ENCODE measurements at regions not wholly inside any gene's neighbourhood (a gene's known extent, or its start where the extent isn't known, plus 50 kb on each side); places are given as distances from the start of the nearest gene placed in this dataset.

DNA sequence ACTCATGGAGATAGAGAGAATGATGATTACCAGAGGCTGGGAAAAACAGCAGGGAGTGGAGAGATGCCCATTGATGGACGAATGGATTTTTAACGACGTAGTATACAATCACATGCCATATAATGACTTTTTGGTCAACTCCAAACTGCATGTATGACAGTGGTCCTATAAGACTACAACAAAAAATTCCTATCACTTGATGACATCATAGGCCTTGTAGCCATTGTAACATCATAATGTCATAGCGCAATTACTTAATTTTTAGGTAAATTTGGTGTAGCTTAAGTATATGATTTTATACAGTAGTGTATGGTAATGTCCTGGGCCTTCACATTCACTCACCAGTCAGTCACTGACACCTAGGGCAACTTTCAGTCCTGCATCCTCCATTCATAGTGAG is 264.3 kb downstream of the RAP2B start:
- H3K4me3 ChIP-seq (ENCODE audit: low read length), result no peak overlapping the region
- DNase-seq (ENCODE audit: low read depth), result no peak
- TF ChIP-seq, protein P1, sequence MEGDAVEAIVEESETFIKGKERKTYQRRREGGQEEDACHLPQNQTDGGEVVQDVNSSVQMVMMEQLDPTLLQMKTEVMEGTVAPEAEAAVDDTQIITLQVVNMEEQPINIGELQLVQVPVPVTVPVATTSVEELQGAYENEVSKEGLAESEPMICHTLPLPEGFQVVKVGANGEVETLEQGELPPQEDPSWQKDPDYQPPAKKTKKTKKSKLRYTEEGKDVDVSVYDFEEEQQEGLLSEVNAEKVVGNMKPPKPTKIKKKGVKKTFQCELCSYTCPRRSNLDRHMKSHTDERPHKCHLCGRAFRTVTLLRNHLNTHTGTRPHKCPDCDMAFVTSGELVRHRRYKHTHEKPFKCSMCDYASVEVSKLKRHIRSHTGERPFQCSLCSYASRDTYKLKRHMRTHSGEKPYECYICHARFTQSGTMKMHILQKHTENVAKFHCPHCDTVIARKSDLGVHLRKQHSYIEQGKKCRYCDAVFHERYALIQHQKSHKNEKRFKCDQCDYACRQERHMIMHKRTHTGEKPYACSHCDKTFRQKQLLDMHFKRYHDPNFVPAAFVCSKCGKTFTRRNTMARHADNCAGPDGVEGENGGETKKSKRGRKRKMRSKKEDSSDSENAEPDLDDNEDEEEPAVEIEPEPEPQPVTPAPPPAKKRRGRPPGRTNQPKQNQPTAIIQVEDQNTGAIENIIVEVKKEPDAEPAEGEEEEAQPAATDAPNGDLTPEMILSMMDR (conservative IDR thresholded peaks at IDR 0.05; ENCODE audit: low read length), result no peak

DNA sequence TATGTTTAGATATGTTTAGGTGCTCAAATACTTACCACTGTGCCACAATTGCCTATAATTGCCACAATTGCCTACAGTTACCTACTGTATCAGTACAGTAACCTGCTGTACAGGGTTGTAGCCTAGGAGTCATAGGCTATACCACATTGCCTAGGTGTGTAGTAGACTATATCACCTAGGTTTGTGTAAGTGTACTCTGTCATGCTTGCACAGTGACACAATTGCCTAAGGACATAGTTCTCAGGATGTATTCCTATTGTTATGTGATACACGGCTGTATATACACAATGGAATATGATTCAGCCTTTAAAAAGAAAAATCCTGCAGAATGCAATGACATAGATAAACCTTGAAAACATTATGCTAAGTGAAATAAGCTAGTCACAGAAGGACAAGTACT is 264.8 kb downstream of the RAP2B start:
- TF ChIP-seq, protein P1 (conservative IDR thresholded peaks at IDR 0.05; ENCODE audit: low read length), result no peak
- no peak overlapping the region for H3K4me3 ChIP-seq (ENCODE audit: low read length)
- no peak for DNase-seq (ENCODE audit: low read depth)

DNA sequence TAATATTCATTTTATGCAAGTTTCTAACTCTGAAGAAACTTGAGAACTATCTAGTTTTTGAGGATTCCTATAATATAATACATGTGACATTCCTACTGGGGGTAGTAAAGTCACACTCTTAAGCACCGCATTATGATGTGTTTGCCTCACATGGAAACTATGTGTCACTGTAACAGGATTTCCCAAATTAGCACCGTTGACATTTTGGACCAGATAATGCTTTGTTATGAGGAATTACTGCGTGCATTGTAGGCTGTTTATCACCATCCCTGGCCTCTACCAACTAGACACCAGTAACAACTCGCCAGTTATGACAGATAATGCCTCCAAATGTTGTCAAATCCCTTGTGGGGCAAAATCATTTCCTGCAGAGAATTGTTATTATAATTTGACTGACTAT is 267.8 kb downstream of the RAP2B start:
- DNase-seq (ENCODE audit: low read depth), result peak; percentile 31
- H3K4me3 ChIP-seq (ENCODE audit: low read length), result no peak overlapping the region
- TF ChIP-seq, protein P1 (conservative IDR thresholded peaks at IDR 0.05; ENCODE audit: low read length), result no peak

DNA sequence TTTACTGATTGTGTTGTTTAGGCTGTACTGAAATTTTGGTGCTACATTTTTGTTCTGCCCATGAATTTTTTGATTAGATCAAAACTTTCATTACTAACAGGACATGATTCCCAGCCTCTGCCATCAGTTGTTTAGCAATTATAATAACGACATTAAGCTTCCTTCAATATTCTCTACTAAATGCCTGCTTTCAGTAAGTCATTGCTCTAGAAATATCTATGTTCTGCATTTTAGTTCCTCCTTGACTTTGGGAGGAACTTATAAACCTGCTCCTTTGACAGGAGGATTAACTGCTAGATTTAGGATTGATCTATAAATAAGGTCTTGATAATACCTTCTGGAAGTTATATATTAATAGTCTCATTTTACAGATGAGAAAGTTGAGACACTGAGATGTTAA is 269.1 kb downstream of the RAP2B start:
- TF ChIP-seq, protein P1 (conservative IDR thresholded peaks at IDR 0.05; ENCODE audit: low read length), result no peak

DNA sequence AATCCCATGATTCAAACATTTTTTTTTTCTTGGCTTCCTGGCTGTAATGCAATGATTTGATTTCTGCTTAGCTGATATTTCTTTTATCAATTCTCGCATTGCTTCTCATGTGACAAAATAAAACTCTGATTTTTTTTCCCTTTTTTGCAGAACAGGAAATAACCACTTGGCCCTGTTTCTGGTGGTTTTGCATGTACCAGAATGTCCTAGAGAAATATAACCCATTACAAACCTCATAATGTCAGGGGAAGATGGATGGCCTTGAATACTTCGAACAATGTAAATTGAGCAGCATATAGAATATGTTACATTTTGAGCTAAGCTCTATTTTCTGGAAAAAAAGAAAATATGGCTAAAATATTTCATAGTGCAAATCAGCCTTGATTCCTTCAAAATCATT is 275.6 kb downstream of the RAP2B start:
- TF ChIP-seq, protein P1 (conservative IDR thresholded peaks at IDR 0.05; ENCODE audit: low read length), result no peak
- DNase-seq (ENCODE audit: low read depth), result no peak
- no peak overlapping the region for H3K4me3 ChIP-seq (ENCODE audit: low read length)

More for the DNA sequence above, 269.1 kb downstream of the RAP2B start:
- H3K4me3 ChIP-seq (ENCODE audit: low read length), result no peak overlapping the region
- no peak for DNase-seq (ENCODE audit: low read depth)

DNA sequence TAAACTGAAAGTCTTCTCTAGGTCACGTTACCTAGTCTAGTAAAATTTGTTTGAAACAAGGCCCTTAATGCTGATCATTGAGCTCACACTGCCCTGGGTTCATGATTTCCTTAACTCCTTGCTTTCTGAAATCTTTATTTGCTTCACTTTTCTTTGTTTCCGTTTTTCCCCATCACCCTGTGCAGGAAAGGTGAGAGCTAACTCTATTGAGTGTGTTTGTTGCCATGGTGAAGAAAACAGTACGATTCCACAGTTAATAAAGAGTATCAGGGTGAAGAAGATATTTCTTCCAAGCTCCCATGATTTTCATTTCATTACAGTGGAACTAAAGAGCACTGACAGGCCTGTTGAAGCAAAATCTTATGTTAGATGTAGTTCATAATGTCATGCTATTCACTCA is 276.2 kb downstream of the RAP2B start:
- DNase-seq (ENCODE audit: low read depth), result no peak
- TF ChIP-seq, protein P1 (conservative IDR thresholded peaks at IDR 0.05; ENCODE audit: low read length), result no peak
- H3K4me3 ChIP-seq (ENCODE audit: low read length), result no peak overlapping the region

- TF ChIP-seq, protein P1 (conservative IDR thresholded peaks at IDR 0.05; ENCODE audit: low read length), result peak; percentile 31
- DNase-seq (ENCODE audit: low read depth), result no peak
These were observed 277.8 kb downstream of the RAP2B start for GRCh38 chr3:153439780-153440179.

More at GRCh38 chr3:153439780-153440179, 277.8 kb downstream of the RAP2B start:
- no peak overlapping the region for H3K4me3 ChIP-seq (ENCODE audit: low read length)

Data from AG10803 (cell line).